ENCODE measurements at regions not wholly inside any gene's neighbourhood (a gene's known extent, or its start where the extent isn't known, plus 50 kb on each side); places are given as distances from the start of the nearest gene placed in this dataset.

DNA sequence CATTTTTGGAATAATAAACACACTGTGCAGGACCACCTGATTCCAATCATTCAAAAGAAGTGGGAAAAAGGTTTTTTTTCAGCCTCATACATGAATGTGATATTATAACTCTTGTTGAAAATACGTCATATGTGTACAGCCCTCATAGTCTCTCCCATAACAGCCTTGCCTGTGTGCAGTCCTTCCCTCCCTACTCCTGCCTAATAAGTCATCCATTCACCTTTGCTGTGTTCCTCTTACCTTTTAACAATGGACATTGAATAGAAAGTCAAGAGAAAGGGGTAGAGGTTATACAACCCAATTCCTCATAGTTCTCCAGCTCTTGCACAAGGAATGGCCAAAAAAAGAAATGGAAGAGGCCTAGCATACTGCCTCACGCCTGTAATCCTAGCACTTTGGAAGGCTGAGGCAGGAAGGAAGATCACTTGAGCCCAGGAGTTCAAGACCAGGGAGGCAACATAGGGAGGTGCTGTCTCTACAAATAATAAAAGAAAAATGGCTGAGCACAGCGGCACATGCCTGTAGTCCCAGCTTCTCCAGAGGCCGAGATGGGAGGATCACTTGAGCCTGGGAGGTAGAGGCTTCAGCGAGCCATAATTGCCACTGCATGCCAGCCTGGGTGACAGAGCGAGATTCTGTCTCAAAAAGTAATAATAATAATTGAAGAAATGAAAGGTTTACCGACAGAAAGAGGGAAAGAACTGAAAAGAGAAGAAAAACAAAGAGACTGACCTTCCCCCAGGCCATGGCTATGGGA is 356.1 kb upstream of the KIF2A start:
- H4K20me1 ChIP-seq (ENCODE audit: insufficient read depth) = no peaks in the 10 kb centered on the region
- no peak for DNase-seq
- CTCF ChIA-PET = no interaction called here
- no peaks in the 10 kb centered on the region for H3K9me2 ChIP-seq (ENCODE audit: insufficient read depth)
- H3K27ac ChIP-seq = no peak overlapping the region
- no peaks in the 10 kb centered on the region for H3K79me2 ChIP-seq (ENCODE audit: low read depth)
- intact Hi-C loops (cut with micrococcal nuclease; ENCODE audit: unreplicated experiment) = no loop called here
- no peaks in the 10 kb centered on the region for H3K36me3 ChIP-seq (ENCODE audit: low read depth)
- no TSS peak for BruUV-seq (replicated peaks)
- no peaks in the 10 kb centered on the region for H3F3A ChIP-seq (ENCODE audit: insufficient read depth, low read depth)
- no peaks in the 10 kb centered on the region for H3K9me3 ChIP-seq (ENCODE audit: insufficient read depth, low read depth)
- H3K4me1 ChIP-seq (replicated peaks; ENCODE audit: insufficient read depth) = no peaks in the 10 kb centered on the region
- H3K27me3 ChIP-seq (ENCODE audit: insufficient read depth, low read depth) = peaks cover 55% of the 10 kb centered on the region
- H2AFZ ChIP-seq = no peak overlapping the region
- no peak overlapping the region for H3K4me2 ChIP-seq
- no peak overlapping the region for H3K4me3 ChIP-seq
- POLR2A ChIA-PET (ENCODE audit: unreplicated experiment) = interaction anchor here (1.1 kb wide), 1 partner anchor 9 kb away, joined by 4 read pairs; no protein-coding TSS in a partner anchor
- TF ChIP-seq EZH2 (IDR thresholded peaks at IDR 0.05; ENCODE audit: low read depth) = no peak
- TF ChIP-seq, protein P1, sequence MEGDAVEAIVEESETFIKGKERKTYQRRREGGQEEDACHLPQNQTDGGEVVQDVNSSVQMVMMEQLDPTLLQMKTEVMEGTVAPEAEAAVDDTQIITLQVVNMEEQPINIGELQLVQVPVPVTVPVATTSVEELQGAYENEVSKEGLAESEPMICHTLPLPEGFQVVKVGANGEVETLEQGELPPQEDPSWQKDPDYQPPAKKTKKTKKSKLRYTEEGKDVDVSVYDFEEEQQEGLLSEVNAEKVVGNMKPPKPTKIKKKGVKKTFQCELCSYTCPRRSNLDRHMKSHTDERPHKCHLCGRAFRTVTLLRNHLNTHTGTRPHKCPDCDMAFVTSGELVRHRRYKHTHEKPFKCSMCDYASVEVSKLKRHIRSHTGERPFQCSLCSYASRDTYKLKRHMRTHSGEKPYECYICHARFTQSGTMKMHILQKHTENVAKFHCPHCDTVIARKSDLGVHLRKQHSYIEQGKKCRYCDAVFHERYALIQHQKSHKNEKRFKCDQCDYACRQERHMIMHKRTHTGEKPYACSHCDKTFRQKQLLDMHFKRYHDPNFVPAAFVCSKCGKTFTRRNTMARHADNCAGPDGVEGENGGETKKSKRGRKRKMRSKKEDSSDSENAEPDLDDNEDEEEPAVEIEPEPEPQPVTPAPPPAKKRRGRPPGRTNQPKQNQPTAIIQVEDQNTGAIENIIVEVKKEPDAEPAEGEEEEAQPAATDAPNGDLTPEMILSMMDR (conservative IDR thresholded peaks at IDR 0.05) = no peak

DNA sequence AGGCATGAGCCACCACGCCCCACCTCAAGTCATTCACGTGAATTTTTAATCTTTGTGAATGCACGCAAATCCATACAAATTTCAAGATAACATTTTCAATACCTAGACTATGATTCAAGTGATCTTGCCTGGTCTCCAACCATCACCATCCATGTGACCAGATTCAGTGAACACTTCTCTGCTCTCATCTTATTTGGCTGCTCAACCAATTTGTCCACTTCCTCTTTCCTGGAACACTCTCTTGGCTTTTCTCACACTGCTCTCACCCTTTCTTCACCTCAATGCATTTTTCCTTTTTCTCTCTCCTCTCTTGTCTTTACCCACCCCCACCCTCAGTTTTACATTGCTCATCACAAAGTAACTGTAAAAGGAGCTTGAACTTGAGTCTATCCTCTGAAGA is 354.7 kb upstream of the KIF2A start:
- intact Hi-C loops (cut with micrococcal nuclease; ENCODE audit: unreplicated experiment) = no loop called here
- CTCF ChIA-PET = no interaction called here
- POLR2A ChIA-PET (ENCODE audit: unreplicated experiment) = no interaction called here

DNA sequence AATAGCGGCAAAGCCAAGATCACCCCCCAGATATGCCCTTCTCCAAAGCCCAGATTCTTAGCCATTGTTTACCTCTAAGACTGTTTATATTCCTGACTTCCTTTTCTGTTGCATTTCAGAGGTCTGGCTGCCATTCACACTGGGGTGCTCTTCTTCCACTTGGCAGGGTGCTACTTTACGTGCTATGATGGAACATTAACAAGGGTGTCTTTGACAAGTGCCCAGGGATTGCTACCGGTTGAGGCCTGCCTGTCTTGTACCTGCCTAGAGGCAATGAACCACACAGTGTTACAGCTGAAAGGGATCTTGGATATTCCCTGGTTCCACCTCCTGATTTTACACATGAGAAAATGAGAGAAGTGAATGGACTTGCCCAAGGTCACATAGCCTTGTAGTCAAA is 352.1 kb upstream of the KIF2A start:
- BruUV-seq (replicated peaks) = no TSS peak
- Histone ChIP-seq H3K27me3 (ENCODE audit: insufficient read depth, low read depth) (peaks cover 36% of the 10 kb centered on the region; the same call in 1 of the 2 replicates), H3K27ac (no peak overlapping the region), H2AFZ (no peak overlapping the region), H3K4me2 (no peak overlapping the region), H4K20me1 (ENCODE audit: insufficient read depth) (no peaks in the 10 kb centered on the region), H3F3A (ENCODE audit: insufficient read depth, low read depth) (no peaks in the 10 kb centered on the region), H3K4me3 (no peak overlapping the region), H3K9me3 (ENCODE audit: insufficient read depth, low read depth) (no peaks in the 10 kb centered on the region), H3K9me2 (ENCODE audit: insufficient read depth) (no peaks in the 10 kb centered on the region), H3K79me2 (ENCODE audit: low read depth) (no peaks in the 10 kb centered on the region), H3K4me1 (replicated peaks; ENCODE audit: insufficient read depth) (no peaks in the 10 kb centered on the region), H3K36me3 (ENCODE audit: low read depth) (no peaks in the 10 kb centered on the region)
- ChIA-PET POLR2A (ENCODE audit: unreplicated experiment) (no interaction called here), CTCF (no interaction called here)
- no peak for DNase-seq
- intact Hi-C loops (cut with micrococcal nuclease; ENCODE audit: unreplicated experiment) = no loop called here
- TF ChIP-seq EZH2 (IDR thresholded peaks at IDR 0.05; ENCODE audit: low read depth) = no peak
- TF ChIP-seq, protein P1 (conservative IDR thresholded peaks at IDR 0.05) = no peak

More for the DNA sequence above, 354.7 kb upstream of the KIF2A start:
- peaks cover 47% of the 10 kb centered on the region for H3K27me3 ChIP-seq (ENCODE audit: insufficient read depth, low read depth)
- H3K4me3 ChIP-seq = no peak overlapping the region
- H3F3A ChIP-seq (ENCODE audit: insufficient read depth, low read depth) = no peaks in the 10 kb centered on the region
- H4K20me1 ChIP-seq (ENCODE audit: insufficient read depth) = no peaks in the 10 kb centered on the region
- H3K9me2 ChIP-seq (ENCODE audit: insufficient read depth) = no peaks in the 10 kb centered on the region
- H3K4me1 ChIP-seq (replicated peaks; ENCODE audit: insufficient read depth) = no peaks in the 10 kb centered on the region
- TF ChIP-seq EZH2 (IDR thresholded peaks at IDR 0.05; ENCODE audit: low read depth) = no peak
- TF ChIP-seq, protein P1 (conservative IDR thresholded peaks at IDR 0.05) = no peak
- H3K4me2 ChIP-seq = no peak overlapping the region
- H3K9me3 ChIP-seq (ENCODE audit: insufficient read depth, low read depth) = no peaks in the 10 kb centered on the region
- no peak overlapping the region for H2AFZ ChIP-seq
- no peak for DNase-seq
- H3K79me2 ChIP-seq (ENCODE audit: low read depth) = no peaks in the 10 kb centered on the region
- BruUV-seq (replicated peaks) = no TSS peak
- no peak overlapping the region for H3K27ac ChIP-seq
- no peaks in the 10 kb centered on the region for H3K36me3 ChIP-seq (ENCODE audit: low read depth)
